ENCODE measurements at regions not wholly inside any gene's neighbourhood (a gene's known extent, or its start where the extent isn't known, plus 50 kb on each side); places are given as distances from the start of the nearest gene placed in this dataset.
"Not testable (repeated sequence)": the region's sequence is repeated elsewhere in the genome, so short reads cannot be mapped to it uniquely, and the experiment has no call there.

DNA sequence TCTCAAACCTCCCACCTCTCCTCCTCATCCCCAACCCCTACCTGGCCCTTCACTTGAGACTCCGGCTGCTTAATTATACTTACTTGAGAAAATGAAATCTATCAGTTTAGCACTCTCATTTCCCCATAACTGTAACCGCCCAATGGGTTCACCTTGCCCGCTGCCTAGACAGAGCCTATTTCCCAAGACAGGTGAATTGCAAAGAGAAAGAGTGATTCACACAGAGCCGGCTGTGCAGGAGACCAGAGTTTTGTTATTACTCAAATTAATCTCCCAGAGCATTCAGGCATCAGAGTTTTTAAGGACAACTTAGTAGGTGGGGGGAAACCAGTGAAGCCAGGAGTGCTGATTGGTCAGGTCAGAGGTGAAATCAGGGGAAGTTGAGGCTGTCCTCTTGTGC lies 301.4 kb upstream of the CDYL start:
- H3K9me3 ChIP-seq (ENCODE audit: control insufficient read depth, insufficient read depth, low read length): peaks cover 6% of the 10 kb centered on the region
- no peak overlapping the region for H3K27ac ChIP-seq (ENCODE audit: low read length)
- H3K4me3 Mint-ChIP-seq: no peak overlapping the region
- H3K4me1 Mint-ChIP-seq: no peaks in the 10 kb centered on the region
- no peaks in the 10 kb centered on the region for H3K4me1 ChIP-seq (ENCODE audit: control insufficient read depth, insufficient read depth, low read length)
- peaks cover 11% of the 10 kb centered on the region in 2 donors for H3K27me3 Mint-ChIP-seq (ENCODE audit: low read depth in 2 of 2)
- 71% methylated on average over 4 of the region's 4 CpGs for WGBS (ENCODE audit: insufficient coverage)
- DNase-seq: no peak
- no peak for ATAC-seq
- H3K9me3 Mint-ChIP-seq: peaks cover 5 to 8% of the 10 kb centered on the region in 2 donors
- peaks cover 10% of the 10 kb centered on the region for H3K36me3 Mint-ChIP-seq
- intact Hi-C loops (cut with micrococcal nuclease): no loop called here
- H3K27me3 ChIP-seq (ENCODE audit: control insufficient read depth, insufficient read depth, low read length): no peaks in the 10 kb centered on the region
- TF ChIP-seq CTCF (IDR thresholded peaks at IDR 0.05): no peak
- no peak overlapping the region for H3K4me3 ChIP-seq (ENCODE audit: low read length)
- H3K36me3 ChIP-seq (ENCODE audit: control insufficient read depth, insufficient read depth, low read length): no peaks in the 10 kb centered on the region
- H3K27ac Mint-ChIP-seq: no peak overlapping the region

DNA sequence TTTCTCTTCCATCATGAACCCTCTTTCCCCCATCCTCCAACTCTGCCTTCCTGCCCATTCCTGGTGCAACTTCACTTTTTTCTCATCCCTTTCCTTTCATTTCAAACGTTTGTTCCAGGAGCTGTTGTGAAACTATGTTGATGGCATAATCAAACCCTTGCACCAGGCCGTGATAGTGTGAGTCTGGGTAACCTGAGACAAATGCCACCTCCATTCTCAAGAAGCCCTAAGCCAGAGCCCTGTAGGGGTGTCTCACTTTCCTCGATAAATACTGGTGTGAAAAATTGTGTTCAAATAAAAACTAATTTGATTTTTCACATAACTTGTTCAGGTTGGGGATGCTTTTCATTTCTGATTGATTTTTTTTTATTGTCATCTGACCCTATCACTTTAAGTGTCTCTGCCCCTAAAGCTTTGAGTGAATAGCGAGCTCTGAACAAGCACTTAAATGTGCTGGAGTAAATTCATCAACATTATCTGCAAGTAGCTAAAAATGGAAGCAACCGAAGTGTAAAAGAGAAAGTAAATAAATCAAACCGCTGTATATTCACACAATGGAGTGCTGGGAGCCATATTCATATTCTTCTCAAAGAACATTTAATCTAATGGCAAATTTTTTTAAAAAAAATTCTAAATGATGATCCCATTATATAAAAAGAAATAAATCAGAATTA lies 303.1 kb upstream of the CDYL start:
- no peaks in the 10 kb centered on the region for H3K27me3 ChIP-seq (ENCODE audit: control insufficient read depth, insufficient read depth, low read length)
- ATAC-seq: no peak
- H3K9me3 ChIP-seq (ENCODE audit: control insufficient read depth, insufficient read depth, low read length): peaks cover 6% of the 10 kb centered on the region
- no peak overlapping the region for H3K4me3 Mint-ChIP-seq
- peaks cover 5 to 8% of the 10 kb centered on the region in 2 donors for H3K9me3 Mint-ChIP-seq
- H3K4me3 ChIP-seq (ENCODE audit: low read length): no peak overlapping the region
- no peaks in the 10 kb centered on the region for H3K4me1 ChIP-seq (ENCODE audit: control insufficient read depth, insufficient read depth, low read length)
- no peak overlapping the region for H3K27ac Mint-ChIP-seq
- intact Hi-C loops (cut with micrococcal nuclease): no loop called here
- peaks cover 10% of the 10 kb centered on the region for H3K36me3 Mint-ChIP-seq
- no peaks in the 10 kb centered on the region for H3K4me1 Mint-ChIP-seq
- DNase-seq: no peak
- no peak for TF ChIP-seq CTCF (IDR thresholded peaks at IDR 0.05)
- WGBS (ENCODE audit: insufficient coverage): 54% methylated on average over 4 of the region's 6 CpGs
- no peaks in the 10 kb centered on the region for H3K36me3 ChIP-seq (ENCODE audit: control insufficient read depth, insufficient read depth, low read length)
- no peak overlapping the region for H3K27ac ChIP-seq (ENCODE audit: low read length)
- H3K27me3 Mint-ChIP-seq (ENCODE audit: low read depth in 2 of 2): peaks cover 0 to 11% of the 10 kb centered on the region in 2 donors

DNA sequence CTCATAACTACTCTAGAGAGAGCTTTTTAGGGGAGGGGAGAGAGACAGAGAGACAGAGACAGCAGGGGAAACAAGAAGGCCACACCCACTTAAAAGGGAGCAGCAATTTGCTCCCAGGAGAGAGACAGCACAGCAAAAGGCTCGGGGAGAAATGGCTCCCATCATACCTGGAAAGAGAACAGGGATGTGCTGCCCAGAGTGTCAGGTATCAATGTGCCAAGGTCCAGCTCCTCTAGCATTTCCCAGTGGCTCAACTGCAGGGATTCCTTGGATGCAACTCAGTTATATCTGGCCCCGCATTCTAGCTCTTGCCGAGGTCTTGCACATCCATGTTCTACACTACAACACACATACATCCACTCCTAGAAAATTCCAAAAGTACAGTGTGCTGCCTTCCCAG lies 304.0 kb upstream of the CDYL start:
- no peak for ATAC-seq
- no peaks in the 10 kb centered on the region for H3K4me1 Mint-ChIP-seq
- H3K27ac Mint-ChIP-seq: no peak overlapping the region
- no peaks in the 10 kb centered on the region for H3K4me1 ChIP-seq (ENCODE audit: control insufficient read depth, insufficient read depth, low read length)
- peaks cover 5 to 8% of the 10 kb centered on the region in 2 donors for H3K9me3 Mint-ChIP-seq
- DNase-seq: no peak
- H3K27ac ChIP-seq (ENCODE audit: low read length): no peak overlapping the region
- peaks cover 0 to 7% of the 10 kb centered on the region in 2 donors for H3K27me3 Mint-ChIP-seq (ENCODE audit: low read depth in 2 of 2)
- intact Hi-C loops (cut with micrococcal nuclease): no loop called here
- no peak overlapping the region for H3K4me3 Mint-ChIP-seq
- peaks cover 6% of the 10 kb centered on the region for H3K9me3 ChIP-seq (ENCODE audit: control insufficient read depth, insufficient read depth, low read length)
- no peak overlapping the region for H3K4me3 ChIP-seq (ENCODE audit: low read length)
- WGBS (ENCODE audit: insufficient coverage): 90% methylated on average over 3 of the region's 3 CpGs
- no peaks in the 10 kb centered on the region for H3K27me3 ChIP-seq (ENCODE audit: control insufficient read depth, insufficient read depth, low read length)
- H3K36me3 Mint-ChIP-seq: peaks cover 10% of the 10 kb centered on the region
- TF ChIP-seq CTCF (IDR thresholded peaks at IDR 0.05): no peak
- H3K36me3 ChIP-seq (ENCODE audit: control insufficient read depth, insufficient read depth, low read length): no peaks in the 10 kb centered on the region

DNA sequence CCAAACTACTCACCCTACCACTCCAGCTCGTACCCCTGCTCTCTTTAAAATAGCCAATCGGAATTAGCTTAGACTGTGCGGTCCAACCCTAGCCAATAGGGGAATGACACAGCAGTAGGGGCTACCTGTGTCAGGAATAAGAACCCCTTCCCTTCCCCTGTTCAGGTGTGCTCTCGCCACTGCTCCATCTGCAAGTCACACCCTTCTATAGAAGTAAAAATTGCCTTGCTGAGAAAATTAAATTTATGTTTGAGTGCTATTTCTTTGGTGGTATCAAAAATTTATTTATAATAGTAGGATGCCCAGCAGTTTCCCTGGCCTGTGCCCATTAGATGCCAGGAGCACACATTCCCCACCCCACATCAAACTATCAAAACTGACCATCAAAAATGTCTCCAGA lies 304.7 kb upstream of the CDYL start:
- 94% methylated on average over 3 of the region's 4 CpGs for WGBS (ENCODE audit: insufficient coverage)
- H3K36me3 ChIP-seq (ENCODE audit: control insufficient read depth, insufficient read depth, low read length); ATAC-seq; H3K4me1 ChIP-seq (ENCODE audit: control insufficient read depth, insufficient read depth, low read length); H3K4me3 Mint-ChIP-seq; H3K27me3 Mint-ChIP-seq (ENCODE audit: low read depth in 2 of 2); H3K27ac ChIP-seq (ENCODE audit: low read length); intact Hi-C loops (cut with micrococcal nuclease); H3K4me1 Mint-ChIP-seq; DNase-seq; H3K36me3 Mint-ChIP-seq; H3K27me3 ChIP-seq (ENCODE audit: control insufficient read depth, insufficient read depth, low read length); H3K27ac Mint-ChIP-seq; H3K9me3 Mint-ChIP-seq; H3K4me3 ChIP-seq (ENCODE audit: low read length); H3K9me3 ChIP-seq (ENCODE audit: control insufficient read depth, insufficient read depth, low read length): not testable (repeated sequence)
